ENCODE measurements at regions not wholly inside any gene's neighbourhood (a gene's known extent, or its start where the extent isn't known, plus 50 kb on each side); places are given as distances from the start of the nearest gene placed in this dataset.

DNA sequence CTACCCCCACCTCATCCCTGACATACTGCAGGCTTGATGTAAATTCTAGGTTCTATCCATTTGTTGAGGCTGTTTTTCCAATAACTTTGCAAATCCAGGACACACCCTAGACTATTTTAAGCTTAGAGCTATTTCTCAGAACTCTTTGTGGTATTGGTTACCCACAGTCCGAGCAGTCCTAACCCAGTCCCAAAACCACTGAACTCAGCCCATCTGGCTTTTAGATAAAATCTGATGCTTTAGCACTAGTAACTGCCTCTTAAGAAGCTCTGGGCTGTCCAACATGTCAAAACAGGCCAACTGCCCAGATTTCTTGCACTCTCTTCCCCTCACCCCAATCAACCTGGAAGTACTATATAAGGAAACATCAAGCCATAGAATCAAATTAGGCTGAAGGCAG is 344.4 kb upstream of the CADM1 start:
- DNase-seq, result no peak

DNA sequence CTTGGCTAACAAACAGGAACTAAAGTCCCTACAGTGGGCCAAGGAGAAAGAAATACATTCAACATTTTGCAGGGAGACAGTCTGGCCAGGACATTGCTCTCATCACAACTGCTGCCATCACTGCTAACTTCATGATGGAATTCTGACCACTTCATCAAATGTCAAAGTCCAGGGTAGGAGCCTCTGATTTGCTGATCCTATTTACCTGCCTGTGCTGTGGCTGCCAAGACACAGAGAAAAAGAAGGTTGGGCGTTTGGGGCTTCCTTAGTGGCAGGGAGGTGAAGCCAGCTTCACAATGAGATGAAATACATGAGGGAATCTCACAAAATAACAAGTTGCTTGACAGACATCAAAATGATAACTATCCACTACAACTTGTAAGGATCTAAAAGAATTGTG is 343.9 kb upstream of the CADM1 start:
- peak; percentile 5 for DNase-seq

- DNase-seq, result no peak
Measured at GRCh38 chr11:115845872-115846271, 341.7 kb upstream of the CADM1 start.

- no peak for DNase-seq
Measured at GRCh38 chr11:115843685-115844084, 339.5 kb upstream of the CADM1 start.

DNA sequence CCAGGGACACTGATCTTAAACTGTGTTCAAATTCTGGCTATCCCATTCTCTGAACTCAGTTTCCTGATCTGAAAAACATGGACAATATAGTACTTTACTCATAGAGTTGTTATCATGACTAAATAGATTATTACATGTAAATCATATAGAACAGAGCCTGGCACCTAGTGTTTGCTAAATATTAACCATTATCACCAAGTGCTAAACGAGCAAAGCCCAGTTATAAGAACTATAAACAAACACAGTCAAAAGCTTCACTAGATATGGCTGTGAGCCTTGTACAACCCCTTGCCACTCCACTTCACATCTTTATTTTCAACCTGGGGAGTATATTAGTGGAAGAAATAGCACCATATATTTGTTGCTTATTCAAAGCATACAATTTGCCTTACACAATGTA is 338.9 kb upstream of the CADM1 start:
- DNase-seq, result no peak

GRCh38 chr11:115820026-115820425 is 315.8 kb upstream of the CADM1 start:
- DNase-seq, result no peak

- no peak for DNase-seq
Measured at GRCh38 chr11:115819014-115819413, 314.8 kb upstream of the CADM1 start.

- no peak for DNase-seq
Measured at GRCh38 chr11:115817844-115818468, 313.7 kb upstream of the CADM1 start.

DNA sequence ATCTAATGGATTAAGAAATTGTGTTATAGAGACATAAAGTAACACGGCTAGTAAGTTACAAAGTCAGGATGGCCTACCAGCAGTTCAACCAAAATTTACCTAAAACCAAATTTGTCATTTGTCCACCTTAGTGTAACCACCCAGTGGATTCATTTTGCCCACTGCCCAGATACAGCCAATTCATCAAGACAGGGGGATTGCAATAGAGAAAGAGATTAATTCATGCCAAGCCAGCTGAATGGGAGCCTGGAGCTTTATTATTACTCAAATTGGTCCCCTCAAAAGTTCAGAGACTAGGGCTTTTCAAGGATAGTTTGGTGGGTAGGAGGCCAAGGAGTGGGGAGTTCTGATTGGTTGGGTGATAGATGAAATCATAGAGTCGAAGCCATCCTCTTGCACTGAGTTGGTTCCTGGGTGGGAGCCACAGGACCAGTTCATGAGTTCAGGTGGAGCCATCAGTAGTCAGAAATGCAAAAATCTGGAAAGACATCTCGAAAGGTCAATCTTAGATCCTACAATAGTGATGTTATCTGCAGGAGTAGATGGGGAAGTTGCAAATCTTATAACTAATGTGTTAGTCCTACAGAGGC is 304.2 kb upstream of the CADM1 start:
- DNase-seq, result no peak

GRCh38 chr11:115806056-115806455 is 301.8 kb upstream of the CADM1 start:
- DNase-seq, result no peak

- DNase-seq, result no peak
Measured at GRCh38 chr11:115803073-115803740, 299.0 kb upstream of the CADM1 start.

DNA sequence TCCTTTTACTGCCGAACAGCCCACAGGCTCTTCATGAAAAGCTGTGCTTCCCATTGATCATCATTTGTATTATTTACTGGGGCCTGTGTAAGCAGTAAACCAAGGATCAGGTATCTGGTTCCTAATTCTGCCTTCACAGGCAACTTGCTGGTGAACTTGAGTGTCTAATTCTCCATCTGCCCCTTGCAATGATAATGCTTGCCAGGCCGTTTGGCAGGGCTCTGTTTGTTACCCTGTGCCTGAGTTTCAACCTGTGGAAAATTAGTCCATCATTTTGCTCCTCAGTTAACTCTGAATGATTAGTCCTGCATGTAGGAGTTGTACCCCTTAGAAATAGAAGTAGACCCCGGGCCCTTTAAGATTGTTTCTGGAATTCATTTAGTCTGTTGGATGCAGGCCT is 298.4 kb upstream of the CADM1 start:
- no peak for DNase-seq

- DNase-seq, result no peak
Measured at GRCh38 chr11:115792903-115793302, 288.7 kb upstream of the CADM1 start.

DNA sequence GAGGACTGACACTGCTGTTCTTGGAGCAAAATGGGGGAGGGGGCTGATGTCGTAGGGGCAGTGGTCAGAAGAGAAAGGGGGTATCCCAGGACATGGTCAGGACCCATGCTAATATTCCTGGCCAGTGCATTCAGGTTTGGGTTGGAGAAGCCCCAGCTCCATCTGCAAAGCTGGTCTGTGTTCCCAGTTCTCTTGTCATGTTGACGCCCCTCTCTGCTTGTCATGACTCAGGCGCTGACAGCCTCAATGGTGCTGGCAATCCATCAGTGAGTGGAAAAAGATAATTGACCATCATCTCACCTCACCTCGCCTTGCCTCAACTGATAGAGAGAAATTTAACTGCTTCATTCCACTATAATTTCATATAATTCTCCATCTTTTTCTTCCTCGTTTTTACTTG is 283.1 kb upstream of the CADM1 start:
- no peak for DNase-seq

DNA sequence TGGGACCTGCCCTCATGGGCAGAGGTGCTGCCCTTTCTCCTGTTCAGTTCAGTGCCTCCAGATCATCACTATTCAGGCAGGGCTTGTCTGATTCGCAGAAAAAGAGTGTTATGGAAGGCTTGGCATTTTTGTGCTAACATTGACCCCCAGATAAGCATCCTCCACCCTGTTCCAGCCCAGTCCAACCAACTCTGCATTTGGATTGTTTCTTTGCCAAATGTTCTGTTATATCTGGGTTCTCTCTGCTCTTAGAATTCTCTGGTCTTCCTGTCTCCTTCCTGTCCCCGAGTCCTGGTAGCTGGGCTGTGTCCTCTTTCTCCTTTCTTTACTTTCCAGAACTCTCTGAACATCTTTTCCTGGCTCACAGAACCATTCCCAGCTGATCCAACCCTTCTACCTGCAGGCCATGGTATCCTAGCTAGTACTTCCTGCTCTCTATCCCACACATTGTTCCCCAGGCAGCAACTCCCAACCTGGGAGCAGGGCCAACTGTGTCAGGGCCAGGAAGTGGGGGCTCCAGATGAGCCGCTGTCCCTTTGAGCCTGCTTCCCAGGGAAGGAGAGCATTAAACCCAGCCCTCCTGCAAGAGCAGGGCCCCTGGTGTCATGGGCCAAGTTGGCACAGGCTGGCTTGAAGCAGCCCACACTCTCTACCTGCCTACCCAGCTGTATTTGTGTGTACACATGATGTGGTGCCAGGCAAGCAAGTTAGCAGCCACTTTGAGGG is 280.7 kb upstream of the CADM1 start:
- no peak for DNase-seq

DNA sequence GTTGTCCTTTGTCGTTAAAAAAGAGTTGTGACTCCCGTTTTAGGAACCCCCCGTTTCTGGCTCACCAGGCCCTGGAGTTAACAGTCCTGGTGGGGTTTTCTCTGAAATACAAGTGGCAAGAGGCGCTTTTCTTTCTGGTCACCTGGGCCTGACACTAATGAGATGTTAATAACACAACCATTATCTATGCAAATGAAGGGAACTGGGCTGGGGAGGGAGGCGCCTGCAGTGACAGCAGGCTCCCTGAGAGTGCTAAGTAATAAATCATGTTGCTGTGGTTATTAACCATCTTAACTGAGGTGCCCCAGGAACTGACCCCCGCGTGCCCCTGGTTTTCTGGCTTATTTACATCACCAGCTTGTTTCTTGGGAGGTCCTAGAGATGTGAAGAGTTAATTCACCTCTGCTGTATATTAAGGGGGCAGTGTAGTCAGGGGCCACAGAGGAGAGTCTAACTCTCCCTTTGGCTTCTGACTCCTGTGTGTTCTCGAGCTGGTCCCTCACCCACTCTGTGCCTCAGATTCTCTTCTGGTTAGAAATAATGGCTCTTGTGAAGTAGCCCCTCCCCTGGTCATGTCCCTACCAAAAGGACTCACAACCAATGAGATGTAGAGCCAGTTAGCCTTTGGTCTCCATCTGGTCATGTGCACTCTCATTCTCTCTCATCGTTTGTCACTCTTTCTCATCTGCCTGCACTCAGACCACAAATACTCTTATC is 276.6 kb upstream of the CADM1 start:
- no peak for DNase-seq

- DNase-seq, result no peak
Measured at GRCh38 chr11:115778928-115779650, 274.9 kb upstream of the CADM1 start.

GRCh38 chr11:115776916-115777315 is 272.7 kb upstream of the CADM1 start:
- no peak for DNase-seq

DNA sequence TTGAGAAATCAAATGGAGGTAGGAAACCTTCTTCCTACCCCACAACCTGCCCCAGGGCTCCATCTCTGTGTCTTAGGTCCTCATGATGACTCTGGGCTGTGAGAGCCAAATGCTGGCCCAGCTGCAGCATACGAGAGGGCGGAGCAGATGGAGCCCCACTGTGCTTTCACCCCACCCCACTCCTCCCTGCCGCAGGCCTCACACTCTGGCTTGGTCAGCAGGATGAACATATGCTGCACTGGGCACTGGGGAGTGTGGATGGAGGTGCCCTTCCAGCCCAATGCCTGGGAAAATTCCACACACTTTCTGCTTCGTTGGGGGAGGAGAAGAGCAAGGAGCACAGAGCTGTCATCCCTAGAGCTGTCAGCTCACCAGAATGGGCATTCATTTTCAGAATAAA is 271.6 kb upstream of the CADM1 start:
- DNase-seq, result no peak

GRCh38 chr11:115774756-115775155 is 270.5 kb upstream of the CADM1 start:
- no peak for DNase-seq

GRCh38 chr11:115769891-115770290 is 265.7 kb upstream of the CADM1 start:
- DNase-seq, result no peak

- DNase-seq, result no peak
Measured at GRCh38 chr11:115767883-115768282, 263.7 kb upstream of the CADM1 start.
